Fibroblast of the conjunctiva (primary cell): ENCODE measurements at regions not wholly inside any gene's neighbourhood (a gene's known extent, or its start where the extent isn't known, plus 50 kb on each side); places are given as distances from the start of the nearest gene placed in this dataset.
"Not testable (repeated sequence)": the region's sequence is repeated elsewhere in the genome, so short reads cannot be mapped to it uniquely, and the experiment has no call there.

Source experiments
- DNase-seq: peaks from one replicate; pipeline ENCODE4 v3.0.0-alpha.2; 2010; ENCODE audit warnings: low read depth

GRCh38 chr7:156065400-156065799 lies 253.1 kb upstream of the SHH start:
- no peak for DNase-seq

DNA sequence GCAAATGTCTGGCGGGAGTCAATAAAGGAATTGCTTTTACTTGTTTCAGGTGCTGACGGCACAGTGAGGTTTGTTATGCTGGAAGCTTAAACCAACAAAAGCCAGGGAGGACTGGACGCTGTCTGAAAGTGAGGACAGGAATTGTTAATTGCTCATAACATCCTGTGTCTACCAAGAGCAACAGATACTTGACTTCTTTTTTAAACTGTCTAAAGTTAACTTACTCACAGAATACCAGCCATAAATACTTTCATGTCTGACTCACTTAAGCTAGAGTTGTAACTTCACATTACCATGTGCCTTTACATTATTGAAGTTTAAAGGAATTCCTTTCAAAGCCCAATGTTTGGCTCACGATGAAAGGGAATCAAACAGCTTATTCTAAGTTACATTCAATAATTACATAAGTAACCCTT lies 252.7 kb upstream of the SHH start:
- DNase-seq = no peak

DNA sequence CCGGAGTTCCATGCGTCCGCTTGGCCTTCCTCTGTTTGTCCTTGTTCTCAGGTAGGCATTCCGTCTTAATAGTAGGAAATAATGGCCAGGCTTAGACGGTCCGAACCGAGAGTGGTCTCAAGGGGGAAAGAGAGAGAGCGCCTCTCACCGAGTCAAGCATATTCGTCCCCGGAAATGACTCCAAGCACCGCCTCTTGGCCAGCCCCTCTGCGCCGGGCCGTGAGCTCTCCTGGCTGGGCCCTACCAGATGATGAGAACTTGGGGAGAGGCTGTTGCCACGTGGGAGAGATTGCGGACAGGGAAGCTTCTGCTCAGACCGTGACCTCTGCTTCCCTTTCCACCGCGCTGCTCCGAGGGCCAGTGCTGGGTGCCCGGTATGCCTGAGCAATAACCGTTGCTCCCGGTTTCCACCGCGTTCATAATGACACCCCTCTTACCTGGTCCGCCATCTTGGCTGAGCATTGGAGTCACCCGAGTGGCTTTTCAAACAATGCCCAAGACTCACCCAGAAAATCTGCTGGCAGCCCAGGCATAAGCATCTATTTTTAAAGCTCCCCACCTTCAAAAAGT lies 251.1 kb upstream of the SHH start:
- DNase-seq = no peak

GRCh38 chr7:156062286-156062685 lies 250.0 kb upstream of the SHH start:
- no peak for DNase-seq

- no peak for DNase-seq
Measured at GRCh38 chr7:156061689-156062255, 249.5 kb upstream of the SHH start.

- no peak for DNase-seq
Measured at GRCh38 chr7:156060925-156061324, 248.7 kb upstream of the SHH start.

GRCh38 chr7:156059369-156059768 lies 247.1 kb upstream of the SHH start:
- no peak for DNase-seq

DNA sequence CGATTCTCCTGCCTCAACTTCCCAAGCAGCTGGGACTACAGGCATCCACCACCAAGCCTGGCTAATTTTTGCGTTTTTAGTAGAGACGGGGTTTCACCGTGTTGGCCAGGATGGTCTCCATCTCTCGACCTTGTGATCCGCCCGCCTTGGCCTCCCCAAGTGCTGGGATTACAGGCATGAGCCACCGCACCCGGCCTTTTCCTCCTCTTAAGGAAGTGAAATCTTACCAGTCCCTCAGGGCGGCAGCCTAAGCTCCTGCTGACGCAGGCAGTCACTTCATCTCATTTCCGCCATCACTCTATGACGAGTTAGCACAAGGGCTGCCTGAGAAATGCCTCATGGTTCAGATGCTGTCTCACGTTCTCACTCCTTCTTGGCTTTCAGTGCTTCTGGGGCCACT lies 246.0 kb upstream of the SHH start:
- no peak for DNase-seq

DNA sequence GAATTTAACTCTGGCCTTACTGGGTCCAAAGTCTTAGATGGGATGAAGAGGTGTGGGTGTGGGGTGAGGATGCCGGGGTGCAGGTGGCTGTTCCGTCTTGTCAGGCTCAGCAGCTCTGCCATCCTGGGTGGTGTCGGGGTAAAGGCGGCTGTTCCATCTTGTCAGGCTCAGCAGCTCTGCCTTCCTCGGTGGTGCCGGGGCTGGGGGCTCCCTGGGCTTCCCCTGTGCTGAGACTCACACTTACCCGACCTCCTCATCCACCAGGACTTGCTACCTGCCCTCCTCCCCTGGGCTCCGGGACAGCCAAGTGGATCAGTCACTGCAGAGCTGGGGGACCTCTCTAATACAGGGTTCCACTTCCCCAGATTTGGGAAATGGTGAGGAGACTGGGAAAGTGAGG lies 244.3 kb upstream of the SHH start:
- DNase-seq = no peak

GRCh38 chr7:156055206-156055822 lies 243.1 kb upstream of the SHH start:
- DNase-seq = no peak

GRCh38 chr7:156051884-156052283 lies 239.6 kb upstream of the SHH start:
- DNase-seq = no peak

GRCh38 chr7:156050636-156051569 lies 238.6 kb upstream of the SHH start:
- no peak for DNase-seq

GRCh38 chr7:156049366-156049765 lies 237.1 kb upstream of the SHH start:
- no peak for DNase-seq

DNA sequence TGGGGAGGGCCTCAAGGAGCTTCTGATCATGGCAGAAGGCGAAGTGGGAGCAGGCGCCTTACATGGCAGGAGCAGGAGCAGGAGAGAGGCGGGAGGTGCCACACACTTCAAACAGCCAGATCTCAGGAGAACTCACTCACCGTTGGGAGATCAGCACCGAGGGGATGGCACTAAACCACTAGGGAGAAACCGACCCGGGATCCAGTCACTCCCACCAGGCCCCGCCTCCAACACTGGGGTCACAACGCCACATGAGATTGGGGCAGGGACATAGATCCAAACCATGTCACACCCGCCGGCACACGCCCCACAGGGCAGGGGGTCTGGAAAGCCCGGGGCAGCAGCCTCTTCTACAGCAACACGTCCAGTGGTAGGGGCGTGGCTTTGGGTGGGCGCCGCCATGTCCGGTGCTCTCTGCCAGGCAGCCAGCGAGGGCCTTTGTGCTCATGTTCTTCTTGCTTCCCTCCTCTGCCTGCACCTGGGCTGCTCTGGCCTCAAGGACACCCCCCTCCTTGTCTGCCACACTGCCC lies 233.8 kb upstream of the SHH start:
- no peak for DNase-seq

GRCh38 chr7:156043416-156044178 lies 231.3 kb upstream of the SHH start:
- DNase-seq = no peak

DNA sequence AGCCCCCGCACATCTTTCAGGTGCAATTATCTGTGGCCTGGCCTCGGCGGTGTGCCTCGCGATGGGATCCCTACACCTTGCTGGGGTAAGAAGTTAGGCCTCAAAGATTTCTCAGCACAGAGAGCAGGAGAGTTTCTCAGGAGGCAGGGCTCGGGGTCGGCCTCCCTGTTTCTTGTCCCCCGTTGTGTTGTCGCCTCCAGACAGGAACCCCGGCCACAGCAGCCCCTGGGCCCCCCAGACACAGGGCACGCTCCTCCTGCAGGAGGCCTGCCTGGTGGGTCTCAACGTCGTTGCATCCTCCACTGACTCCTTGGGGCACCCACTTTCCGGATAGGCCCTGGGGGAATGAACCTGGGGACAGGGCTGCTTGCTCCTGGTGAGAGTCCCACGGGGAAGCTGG lies 229.1 kb upstream of the SHH start:
- DNase-seq = no peak

DNA sequence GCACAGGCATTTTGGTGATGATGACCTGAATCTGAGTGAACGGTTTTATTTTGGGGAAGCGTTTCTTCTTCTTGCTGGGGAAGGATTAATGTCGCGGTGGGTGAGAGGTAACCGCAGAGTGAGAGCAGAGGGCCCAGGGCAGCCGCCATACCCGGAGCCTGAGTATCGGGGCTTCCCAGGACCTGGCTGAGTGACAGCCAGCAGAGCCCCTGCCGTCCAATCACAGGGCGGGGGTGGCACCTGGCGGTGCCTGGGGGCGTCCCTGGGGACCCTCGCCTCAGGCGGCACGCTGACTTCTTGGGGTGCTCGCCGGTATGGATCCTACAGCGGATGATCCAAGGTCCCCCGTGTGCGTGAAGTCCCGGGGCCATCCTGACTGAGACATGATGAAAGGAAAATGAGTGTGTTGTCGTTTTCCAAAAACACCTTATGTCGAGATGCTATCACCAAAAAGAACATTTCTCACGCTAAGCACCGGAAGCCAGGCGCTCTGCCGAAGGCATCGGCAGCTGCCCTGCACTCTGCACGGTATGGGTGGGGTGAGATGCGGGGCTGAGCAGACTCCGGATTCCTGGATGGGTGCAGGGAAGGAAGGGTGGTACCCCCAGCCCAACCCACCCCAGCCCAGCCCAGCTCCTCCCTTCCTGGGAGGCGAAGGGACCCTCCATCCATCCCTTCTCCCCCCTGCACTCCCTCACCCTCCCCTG lies 227.9 kb upstream of the SHH start:
- DNase-seq = no peak

DNA sequence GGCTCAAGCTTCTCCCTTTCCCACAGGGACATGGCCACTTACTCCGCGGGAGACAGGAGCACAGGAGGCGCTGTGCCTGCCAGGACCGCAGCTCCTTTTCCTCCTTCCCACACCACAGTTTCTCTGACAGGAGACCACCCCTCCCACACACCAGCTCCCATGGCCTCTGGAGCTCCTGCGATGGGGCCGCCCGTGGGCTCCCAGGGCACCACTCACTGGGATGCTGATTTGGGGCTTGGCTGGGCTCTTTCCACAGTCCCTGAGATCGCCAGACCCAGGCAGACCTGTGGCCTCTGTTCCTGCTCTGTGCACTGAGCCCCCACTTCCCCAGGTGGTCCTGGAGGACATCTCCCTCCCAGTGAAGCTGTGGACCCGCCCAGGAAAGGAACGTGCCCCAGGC lies 226.9 kb upstream of the SHH start:
- DNase-seq = no peak

DNA sequence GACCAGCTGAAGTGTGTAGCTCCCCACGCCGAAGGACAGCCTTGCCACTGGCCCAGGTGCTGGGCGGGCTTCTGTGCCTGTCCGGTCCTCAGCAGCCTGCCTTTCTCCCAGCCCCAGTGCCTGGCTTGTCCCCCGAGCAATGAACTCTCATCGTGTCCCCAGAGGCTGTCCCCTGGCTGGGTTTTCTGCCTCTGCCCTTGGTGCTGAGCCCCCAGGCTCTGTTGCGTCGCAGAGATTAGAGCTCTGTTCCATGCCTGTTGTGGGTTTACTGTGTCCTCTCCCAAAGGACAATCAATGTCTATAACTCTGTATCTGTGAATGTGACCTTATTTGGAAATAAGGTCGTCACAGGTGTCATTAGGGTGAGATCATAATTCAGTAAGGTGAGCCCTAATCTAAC lies 226.1 kb upstream of the SHH start:
- DNase-seq = no peak

- no peak for DNase-seq
Measured at GRCh38 chr7:156036153-156036552, 223.9 kb upstream of the SHH start.

- not testable (repeated sequence) for DNase-seq
Measured at GRCh38 chr7:156035387-156035786, 223.1 kb upstream of the SHH start.
